ENCODE measurements at regions not wholly inside any gene's neighbourhood (a gene's known extent, or its start where the extent isn't known, plus 50 kb on each side); places are given as distances from the start of the nearest gene placed in this dataset.

DNA sequence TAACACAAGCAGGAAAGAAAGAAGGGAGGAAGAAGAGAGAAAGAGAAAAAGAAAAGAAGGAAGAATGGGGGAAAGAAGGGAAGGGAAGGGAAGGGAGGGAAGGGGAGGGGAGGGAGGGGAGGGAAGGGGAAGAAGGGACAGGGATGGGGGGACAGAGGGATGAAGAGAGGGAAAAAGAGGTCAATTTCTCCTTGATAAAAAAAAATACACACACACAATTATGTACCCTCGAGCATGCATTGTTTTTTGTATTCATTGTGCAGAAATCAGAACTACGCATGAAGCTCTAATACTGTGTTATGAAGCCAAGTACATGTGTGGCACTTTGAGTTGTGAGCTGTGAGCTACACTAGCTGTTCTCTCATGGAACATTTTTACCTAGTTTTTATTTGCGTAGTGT, 274.9 kb upstream of the CDH18 start:
- BruUV-seq (replicated peaks) = no TSS peak

DNA sequence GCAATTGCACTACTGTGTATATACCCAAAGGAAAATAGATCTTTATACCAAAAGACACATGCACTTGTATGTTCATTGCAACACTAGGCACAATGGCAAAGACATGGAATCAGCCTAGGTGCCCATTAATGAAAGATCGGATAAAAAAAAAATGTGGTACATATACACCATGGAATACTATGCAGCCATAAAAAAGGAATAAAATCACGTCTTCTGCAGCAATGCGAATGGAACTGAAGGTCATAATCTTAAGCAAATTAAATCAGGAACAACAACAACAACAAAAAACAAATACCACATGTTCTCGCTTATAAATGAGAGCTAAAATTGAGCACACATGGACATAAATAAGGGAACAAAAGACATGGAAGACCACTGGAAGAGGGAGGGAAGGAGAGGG, 266.7 kb upstream of the CDH18 start:
- intact Hi-C loops (cut with micrococcal nuclease; ENCODE audit: unreplicated experiment) = no loop called here
- Histone ChIP-seq H4K20me1 (ENCODE audit: insufficient read depth) (no peaks in the 10 kb centered on the region), H3K9me3 (ENCODE audit: insufficient read depth, low read depth) (no peaks in the 10 kb centered on the region), H3K4me3 (no peak overlapping the region), H3K27me3 (ENCODE audit: insufficient read depth, low read depth) (no peaks in the 10 kb centered on the region), H3K4me1 (replicated peaks; ENCODE audit: insufficient read depth) (no peaks in the 10 kb centered on the region), H2AFZ (no peak overlapping the region), H3K9me2 (ENCODE audit: insufficient read depth) (no peaks in the 10 kb centered on the region; the same call in 1 of the 2 replicates), H3F3A (ENCODE audit: insufficient read depth, low read depth) (no peaks in the 10 kb centered on the region), H3K27ac (no peak overlapping the region), H3K36me3 (ENCODE audit: low read depth) (no peaks in the 10 kb centered on the region), H3K4me2 (no peak overlapping the region), H3K79me2 (ENCODE audit: low read depth) (no peaks in the 10 kb centered on the region)
- TF ChIP-seq, protein P1, sequence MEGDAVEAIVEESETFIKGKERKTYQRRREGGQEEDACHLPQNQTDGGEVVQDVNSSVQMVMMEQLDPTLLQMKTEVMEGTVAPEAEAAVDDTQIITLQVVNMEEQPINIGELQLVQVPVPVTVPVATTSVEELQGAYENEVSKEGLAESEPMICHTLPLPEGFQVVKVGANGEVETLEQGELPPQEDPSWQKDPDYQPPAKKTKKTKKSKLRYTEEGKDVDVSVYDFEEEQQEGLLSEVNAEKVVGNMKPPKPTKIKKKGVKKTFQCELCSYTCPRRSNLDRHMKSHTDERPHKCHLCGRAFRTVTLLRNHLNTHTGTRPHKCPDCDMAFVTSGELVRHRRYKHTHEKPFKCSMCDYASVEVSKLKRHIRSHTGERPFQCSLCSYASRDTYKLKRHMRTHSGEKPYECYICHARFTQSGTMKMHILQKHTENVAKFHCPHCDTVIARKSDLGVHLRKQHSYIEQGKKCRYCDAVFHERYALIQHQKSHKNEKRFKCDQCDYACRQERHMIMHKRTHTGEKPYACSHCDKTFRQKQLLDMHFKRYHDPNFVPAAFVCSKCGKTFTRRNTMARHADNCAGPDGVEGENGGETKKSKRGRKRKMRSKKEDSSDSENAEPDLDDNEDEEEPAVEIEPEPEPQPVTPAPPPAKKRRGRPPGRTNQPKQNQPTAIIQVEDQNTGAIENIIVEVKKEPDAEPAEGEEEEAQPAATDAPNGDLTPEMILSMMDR (conservative IDR thresholded peaks at IDR 0.05) = no peak
- no peak for TF ChIP-seq EZH2 (IDR thresholded peaks at IDR 0.05; ENCODE audit: low read depth)
- ChIA-PET POLR2A (ENCODE audit: unreplicated experiment) (no interaction called here), CTCF (no interaction called here)
- BruUV-seq (replicated peaks) = no TSS peak
- DNase-seq = no peak

More for the DNA sequence above, 274.9 kb upstream of the CDH18 start:
- Histone ChIP-seq H3F3A (ENCODE audit: insufficient read depth, low read depth) (no peaks in the 10 kb centered on the region), H4K20me1 (ENCODE audit: insufficient read depth) (no peaks in the 10 kb centered on the region), H3K4me3 (no peak overlapping the region), H3K27me3 (ENCODE audit: insufficient read depth, low read depth) (no peaks in the 10 kb centered on the region), H3K9me2 (ENCODE audit: insufficient read depth) (no peaks in the 10 kb centered on the region), H3K27ac (no peak overlapping the region), H3K36me3 (ENCODE audit: low read depth) (no peaks in the 10 kb centered on the region), H3K9me3 (ENCODE audit: insufficient read depth, low read depth) (no peaks in the 10 kb centered on the region), H3K4me1 (replicated peaks; ENCODE audit: insufficient read depth) (no peaks in the 10 kb centered on the region), H3K79me2 (ENCODE audit: low read depth) (no peaks in the 10 kb centered on the region), H2AFZ (no peak overlapping the region), H3K4me2 (no peak overlapping the region)
- DNase-seq = no peak
- intact Hi-C loops (cut with micrococcal nuclease; ENCODE audit: unreplicated experiment) = no loop called here
- CTCF ChIA-PET = no interaction called here
- TF ChIP-seq, protein P1 (conservative IDR thresholded peaks at IDR 0.05) = no peak
- no peak for TF ChIP-seq EZH2 (IDR thresholded peaks at IDR 0.05; ENCODE audit: low read depth)
- POLR2A ChIA-PET (ENCODE audit: unreplicated experiment) = no interaction called here

DNA sequence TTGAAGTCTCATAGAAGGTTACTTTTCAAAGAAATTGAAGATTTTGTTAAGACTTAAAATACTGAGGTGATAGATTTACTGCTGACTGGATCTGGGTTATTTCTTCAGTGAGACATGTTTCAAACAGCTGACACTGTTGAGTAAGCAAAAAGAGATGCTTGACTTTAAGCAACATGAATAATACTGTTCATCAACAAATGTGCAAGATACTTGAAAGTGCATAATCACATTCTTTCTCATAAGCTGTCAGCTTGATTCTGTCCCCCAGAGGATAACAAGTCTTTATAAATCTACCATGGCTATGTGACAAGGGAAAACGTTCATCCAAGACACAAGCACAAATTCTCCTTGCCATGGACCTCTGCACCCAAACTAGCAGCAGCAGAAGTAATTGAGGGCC, 260.1 kb upstream of the CDH18 start:
- H3K9me3 ChIP-seq (ENCODE audit: insufficient read depth, low read depth) = no peaks in the 10 kb centered on the region
- H3K79me2 ChIP-seq (ENCODE audit: low read depth) = no peaks in the 10 kb centered on the region
- no peak overlapping the region for H2AFZ ChIP-seq
- no peak overlapping the region for H3K4me2 ChIP-seq
- no peaks in the 10 kb centered on the region for H4K20me1 ChIP-seq (ENCODE audit: insufficient read depth)
- POLR2A ChIA-PET (ENCODE audit: unreplicated experiment) = interaction anchor here (0.7 kb wide), 1 partner anchor 218 kb away, joined by 8 read pairs; no protein-coding TSS in a partner anchor
- CTCF ChIA-PET = no interaction called here
- no peak for DNase-seq
- BruUV-seq (replicated peaks) = no TSS peak
- no peak overlapping the region for H3K4me3 ChIP-seq
- TF ChIP-seq EZH2 (IDR thresholded peaks at IDR 0.05; ENCODE audit: low read depth) = no peak
- TF ChIP-seq, protein P1 (conservative IDR thresholded peaks at IDR 0.05) = no peak
- no peaks in the 10 kb centered on the region for H3F3A ChIP-seq (ENCODE audit: insufficient read depth, low read depth)
- intact Hi-C loops (cut with micrococcal nuclease; ENCODE audit: unreplicated experiment) = no loop called here
- no peaks in the 10 kb centered on the region for H3K9me2 ChIP-seq (ENCODE audit: insufficient read depth)
- no peaks in the 10 kb centered on the region for H3K36me3 ChIP-seq (ENCODE audit: low read depth)
- no peaks in the 10 kb centered on the region for H3K4me1 ChIP-seq (replicated peaks; ENCODE audit: insufficient read depth)
- H3K27me3 ChIP-seq (ENCODE audit: insufficient read depth, low read depth) = no peaks in the 10 kb centered on the region
- no peak overlapping the region for H3K27ac ChIP-seq

All from PC-9 (cell line).